GM18499 (cell line): ENCODE measurements at regions not wholly inside any gene's neighbourhood (a gene's known extent, or its start where the extent isn't known, plus 50 kb on each side); places are given as distances from the start of the nearest gene placed in this dataset.

Experiments used
- ATAC-seq: cut with Tn5 transposase; IDR thresholded peaks from one replicate; pipeline ENCODE4 v1.9.1; 2021; ENCODE audit warnings: moderate number of reproducible peaks; ENCODE audit not compliant: insufficient read depth, unreplicated experiment

DNA sequence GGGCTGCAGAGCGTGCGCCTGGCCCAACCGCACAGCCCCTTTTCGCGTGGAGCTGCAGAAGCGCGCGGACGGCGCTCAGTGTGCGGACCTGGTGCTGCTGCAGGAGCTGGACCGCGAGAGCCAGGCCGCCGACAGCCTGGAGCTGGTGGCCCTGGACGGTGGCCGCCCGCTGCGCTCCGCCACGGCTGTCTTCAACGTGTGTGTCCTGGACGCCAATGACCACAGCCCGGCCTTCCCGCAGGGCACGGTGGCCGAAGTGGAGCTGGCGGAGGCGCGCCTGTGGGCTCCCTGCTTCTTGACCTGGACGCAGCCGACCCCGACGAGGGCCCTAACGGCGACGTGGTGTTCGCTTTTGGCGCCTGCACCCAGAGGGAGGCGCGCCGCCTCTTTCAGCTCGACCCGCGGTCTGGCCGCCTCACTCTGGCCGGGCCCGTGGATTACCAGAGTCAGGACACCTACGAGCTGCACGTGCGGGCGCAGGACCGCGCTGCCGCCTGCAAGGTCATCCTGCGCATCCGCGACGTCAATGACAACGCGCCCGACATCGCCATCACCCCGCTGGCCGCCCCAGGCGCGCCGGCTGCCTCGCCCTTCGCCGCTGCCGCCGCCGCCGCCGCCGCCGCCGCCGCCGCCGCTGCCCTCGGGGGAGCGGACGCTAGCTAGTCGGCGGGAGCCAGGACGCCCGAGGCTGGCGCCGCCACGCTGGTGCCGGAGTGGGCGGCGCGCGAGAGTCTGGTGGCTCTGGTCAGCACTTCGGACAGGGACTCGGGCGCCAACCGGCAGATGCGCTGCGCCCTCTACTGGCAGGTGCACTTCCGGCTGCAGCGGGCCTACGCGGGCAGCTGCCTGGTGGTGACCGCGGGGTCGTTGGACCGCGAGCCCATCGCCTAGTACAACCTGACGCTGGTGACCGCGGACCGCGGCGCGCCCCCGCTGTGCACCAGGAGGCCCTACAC, 172.2 kb downstream of the OLFM4 start:
- ATAC-seq = no peak

DNA sequence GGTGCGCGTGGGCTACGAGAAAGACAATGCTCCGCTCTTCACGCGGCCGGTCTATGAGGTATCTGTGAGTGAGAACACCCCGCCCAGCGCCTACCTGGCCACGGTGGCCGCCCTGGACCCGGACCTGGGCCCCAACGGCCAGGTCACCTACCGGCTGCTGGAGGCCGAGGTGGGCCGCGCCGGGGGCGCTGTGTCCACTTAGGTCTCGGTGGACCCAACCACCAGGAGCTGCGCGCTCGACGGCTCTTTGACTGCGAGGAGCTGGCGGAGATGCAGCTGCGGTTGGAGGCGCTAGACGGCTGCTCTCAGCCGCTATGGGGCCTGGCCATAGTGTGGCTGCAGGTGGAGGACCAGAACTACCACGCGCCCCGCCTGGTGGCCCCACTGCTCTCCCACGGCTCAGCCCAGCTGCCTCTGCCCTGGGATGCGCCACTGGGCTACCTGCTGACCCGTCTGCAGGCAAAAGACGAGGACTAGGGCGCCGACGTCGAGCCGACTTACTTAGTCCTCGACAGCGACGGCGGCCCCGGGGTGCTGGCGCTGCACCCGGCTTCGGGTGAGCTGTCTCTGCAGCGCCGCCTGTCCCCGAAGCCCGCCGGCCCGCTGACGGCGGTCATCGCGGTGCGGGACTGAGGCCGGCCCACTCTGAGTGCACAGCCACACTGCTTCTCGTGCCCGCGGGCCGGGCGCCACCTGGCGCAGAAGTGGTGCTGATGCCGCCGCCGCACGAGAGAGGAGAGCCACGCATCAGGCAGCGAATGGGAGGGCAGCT, 173.0 kb downstream of the OLFM4 start:
- no peak for ATAC-seq

DNA sequence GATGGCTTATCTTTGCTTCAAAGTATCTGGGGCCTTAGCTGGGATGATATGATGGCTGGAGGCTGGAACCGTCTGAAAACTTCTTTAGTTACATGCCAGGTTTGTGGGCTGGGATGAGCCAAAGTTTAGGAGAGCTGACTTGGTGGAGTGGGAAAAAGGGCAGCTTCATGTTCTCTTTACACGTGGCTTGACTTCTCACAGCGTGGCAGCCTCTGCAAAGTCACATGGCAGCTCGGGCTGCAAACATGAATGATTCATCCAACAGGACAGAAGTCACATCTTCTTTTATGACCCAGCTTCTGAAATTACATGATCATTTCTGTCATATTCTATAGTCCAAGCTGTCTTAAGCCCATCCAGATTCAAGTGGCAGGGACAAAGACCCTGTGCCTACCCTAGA, 176.0 kb downstream of the OLFM4 start:
- ATAC-seq = no peak

DNA sequence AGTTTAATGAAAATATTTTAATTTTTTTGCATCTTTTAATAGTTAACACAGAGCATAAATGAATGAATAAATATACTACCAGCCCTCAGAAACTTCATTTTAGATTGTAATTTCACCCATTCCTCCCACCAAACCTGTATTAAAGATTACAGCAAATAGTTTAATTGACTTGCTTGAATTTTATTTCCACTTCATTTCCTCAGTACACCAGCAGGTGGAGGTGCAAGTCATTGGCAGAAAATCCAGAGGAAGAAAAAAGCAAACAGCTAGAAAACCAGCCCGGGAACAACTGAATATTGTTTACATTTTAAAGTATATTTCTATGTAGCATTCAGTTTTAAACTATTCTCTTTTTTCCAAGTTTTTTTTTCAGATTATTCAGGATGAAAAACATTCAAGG, 177.8 kb downstream of the OLFM4 start:
- no peak for ATAC-seq

DNA sequence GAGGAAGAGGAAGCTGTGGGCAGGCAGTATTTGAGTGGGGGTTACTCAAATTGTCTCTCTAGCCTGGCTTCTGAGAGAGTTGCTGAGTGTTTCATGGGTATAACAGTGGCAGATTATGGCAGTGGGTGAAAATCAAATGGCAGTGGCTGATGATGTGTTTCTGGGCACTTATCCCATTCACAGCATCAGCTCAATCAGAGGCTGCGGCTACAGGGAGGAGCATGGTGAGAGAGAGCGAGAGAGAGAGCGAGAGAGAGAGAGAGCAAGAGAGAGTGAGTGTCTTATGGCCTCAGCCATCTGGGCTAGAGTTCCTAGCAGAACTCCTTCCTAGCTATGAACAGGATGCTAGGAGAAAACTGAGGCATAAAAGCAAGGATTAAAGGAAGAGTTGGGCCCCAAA, 178.9 kb downstream of the OLFM4 start:
- ATAC-seq = no peak

DNA sequence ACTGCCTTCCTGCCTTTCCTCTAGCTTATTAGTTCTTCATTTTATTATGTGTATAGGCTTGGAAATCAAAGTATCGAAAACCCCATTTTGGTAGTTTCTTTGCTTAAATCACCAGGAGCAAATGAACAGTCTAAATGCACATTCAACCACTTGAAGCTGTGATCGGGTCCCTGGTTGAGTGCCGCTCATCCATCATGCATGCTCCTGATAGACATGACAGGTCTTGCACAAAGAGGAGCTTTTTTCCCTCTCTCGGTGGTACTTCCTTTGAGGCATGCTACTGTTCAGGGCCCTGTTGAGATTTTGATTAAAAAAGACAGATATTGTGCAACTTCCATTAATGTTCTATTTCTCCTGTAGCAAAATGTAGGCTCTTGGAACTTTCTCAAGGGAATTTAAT, 185.8 kb downstream of the OLFM4 start:
- ATAC-seq = no peak

DNA sequence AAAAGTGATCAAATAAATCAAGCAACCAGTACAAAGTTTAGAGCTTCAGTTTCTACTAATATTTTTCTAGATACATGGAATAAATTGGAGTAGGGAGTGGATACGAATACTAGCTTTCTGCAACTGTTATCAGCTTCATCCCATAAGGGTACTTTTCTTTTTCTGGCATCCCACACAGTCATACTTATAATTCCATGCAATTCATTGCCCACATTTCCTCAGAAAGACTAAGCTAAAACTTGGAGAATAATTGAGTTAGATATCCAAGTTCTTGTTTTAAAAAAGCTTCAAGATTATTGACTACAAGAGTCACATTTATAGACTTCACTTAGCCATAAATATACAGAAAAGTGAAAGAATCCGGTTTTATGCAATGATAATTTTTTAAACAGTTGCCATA, 186.9 kb downstream of the OLFM4 start:
- ATAC-seq = no peak

DNA sequence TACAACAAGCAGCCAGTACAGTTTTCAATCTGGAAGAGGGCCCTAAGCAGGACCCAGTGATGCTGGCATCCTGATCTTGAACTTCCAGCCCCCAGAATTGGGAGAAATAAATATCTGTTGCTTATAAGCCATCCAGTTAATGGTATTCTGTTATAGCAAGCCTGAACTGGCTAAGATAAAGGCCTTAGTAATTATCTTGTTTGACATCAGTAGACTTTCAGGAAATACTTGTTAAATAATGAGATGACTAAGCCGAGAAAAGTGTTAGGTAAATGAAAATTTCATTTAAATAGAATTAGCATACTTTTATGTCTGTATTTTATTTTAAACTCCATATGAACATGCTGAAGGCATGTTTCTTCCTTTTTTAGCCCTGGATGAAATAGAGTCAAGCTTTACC, 188.2 kb downstream of the OLFM4 start:
- ATAC-seq = no peak

DNA sequence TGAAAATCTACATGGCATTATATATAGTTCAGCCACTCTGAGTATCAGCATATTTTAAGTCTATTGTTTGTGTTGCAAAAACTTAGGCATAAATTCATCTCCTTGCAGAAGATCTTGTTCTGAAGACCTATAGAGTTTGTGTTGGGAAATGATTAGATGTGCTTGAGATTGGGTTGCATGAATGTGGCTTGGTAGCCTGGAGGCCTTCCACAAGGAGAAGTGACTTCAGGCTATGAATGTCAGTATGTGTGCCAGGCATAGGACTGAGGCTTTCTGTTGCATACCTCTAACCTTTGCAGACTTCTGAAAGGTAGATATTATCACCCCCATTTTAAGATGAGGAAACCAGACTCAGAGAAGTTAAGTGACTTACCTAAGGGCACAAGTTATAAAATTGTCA, 188.6 kb downstream of the OLFM4 start:
- ATAC-seq = no peak

DNA sequence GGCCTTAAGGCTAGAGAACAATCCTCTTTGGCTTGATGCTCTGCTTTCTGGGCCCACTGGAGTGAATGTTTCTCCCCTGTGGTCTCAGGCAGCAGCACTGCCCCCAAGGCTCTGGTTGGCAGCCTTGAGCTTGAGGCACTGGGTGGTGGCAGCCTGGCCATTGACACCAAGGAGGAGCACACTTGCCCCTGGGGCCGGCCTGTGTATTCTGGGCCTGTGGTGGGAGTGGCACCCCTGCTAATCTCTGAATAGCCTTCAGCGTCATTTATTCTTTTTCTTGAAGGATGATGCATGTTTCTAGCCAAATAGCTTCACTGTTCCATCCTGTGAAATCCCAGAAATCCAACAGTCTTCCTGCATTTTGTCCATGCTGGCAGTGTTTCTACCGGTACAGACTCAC, 191.4 kb downstream of the OLFM4 start:
- no peak for ATAC-seq

DNA sequence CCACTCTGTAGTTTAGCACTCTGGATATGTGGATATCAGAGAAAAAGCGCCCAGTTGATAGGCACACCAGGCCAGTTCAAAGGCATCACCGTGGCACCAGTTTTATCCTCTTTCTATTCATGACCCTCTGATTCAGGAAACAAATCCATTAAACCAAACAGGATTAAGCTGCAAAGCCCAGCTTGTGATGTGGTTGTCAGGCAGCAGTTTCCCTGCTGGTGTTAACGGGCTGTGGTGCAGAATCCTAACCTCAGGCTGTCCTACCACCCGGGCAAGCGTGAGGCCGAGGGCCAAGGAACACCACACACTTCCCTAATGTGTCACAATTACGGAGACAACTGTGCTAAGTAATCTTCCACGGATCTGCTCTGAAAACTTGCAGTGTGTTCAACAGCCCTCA, 209.1 kb downstream of the OLFM4 start:
- no peak for ATAC-seq

DNA sequence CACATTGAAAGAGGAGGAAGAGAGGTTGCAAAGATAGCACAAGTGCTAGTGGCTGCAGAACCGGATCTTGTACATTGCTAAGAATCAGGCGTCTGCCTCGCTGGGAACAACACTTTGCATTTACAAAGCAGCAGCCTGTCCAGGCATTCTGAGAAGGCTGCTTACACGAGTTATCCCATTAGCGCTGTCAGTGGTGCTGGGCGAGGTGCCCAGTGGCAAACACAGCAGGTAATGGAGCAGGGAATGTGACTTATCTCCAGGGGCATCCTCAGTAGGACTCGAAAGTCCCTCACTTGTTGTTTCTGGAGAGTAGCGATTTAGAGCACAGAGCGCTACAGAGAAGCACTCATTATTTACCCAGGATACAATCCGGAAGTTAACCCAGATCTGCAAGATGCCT, 209.6 kb downstream of the OLFM4 start:
- ATAC-seq = no peak

DNA sequence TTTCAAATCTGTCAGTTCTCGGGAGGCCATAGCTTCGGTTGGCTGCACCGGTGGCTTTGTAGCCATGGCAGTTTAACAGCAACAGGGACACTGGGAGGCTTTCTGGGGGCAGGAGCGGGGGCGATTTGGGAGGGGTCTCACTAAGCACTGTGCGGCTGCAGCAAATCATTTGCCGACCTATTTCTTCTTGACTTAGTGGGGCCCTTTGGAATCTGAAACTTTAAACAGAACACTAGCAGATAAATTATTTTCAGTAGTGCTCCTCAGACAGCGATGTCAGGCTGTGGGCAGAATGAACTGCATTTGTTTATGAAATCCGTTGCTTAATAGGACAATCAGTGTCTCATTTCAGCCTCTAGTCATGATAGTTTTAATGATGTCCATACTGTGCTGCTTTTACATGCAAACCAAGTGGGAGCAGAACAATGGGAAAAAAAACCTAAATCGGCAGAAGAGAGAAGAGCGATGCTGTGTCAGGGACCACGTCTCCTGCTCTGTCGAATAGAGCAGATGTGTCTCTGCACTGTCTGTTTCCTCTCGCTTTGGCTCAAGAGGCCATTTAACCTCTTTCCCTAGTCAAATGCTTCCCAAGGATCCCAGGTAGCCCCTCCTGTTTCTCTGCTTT, 211.9 kb downstream of the OLFM4 start:
- ATAC-seq = no peak

DNA sequence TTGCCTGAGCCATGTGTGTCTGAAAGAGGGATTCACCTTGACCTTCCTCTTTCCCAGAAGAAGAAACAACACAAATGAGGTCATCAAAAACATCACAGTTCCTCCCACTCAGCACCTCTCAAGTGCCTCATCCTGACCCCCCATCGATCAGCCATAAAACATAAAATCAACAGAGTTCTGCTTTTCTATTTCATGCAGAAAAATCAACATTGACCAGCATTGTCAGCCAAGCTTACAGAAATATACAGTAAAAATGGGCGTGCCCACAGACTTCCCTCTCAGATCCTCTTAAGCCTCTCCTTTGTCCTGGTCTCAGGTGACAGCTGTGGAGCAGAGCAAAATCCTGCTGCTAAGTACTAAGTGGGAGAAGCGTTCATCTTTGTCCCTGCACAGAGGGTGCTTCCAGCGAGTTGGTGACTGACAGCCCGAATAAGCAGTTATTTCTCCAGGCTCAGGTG, 213.3 kb downstream of the OLFM4 start:
- no peak for ATAC-seq

DNA sequence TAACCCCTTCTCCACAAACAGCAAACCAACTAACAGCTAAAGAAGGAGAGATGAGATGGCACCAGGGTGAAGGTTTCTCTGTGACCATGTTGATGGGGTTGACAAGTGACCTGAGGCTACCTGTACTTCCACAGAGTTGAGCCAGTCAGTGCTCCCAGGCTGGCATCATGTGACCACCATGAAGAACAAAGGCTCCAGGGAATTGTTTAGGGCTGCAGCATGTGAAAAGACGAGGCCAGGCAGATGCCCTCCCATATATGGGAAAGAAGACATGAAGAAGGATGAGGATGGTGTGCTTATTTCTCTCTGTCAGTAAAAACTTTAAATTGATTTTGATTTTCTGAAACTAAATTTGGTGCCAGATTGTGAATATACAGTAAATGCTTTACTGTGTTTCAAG, 220.6 kb downstream of the OLFM4 start:
- no peak for ATAC-seq

DNA sequence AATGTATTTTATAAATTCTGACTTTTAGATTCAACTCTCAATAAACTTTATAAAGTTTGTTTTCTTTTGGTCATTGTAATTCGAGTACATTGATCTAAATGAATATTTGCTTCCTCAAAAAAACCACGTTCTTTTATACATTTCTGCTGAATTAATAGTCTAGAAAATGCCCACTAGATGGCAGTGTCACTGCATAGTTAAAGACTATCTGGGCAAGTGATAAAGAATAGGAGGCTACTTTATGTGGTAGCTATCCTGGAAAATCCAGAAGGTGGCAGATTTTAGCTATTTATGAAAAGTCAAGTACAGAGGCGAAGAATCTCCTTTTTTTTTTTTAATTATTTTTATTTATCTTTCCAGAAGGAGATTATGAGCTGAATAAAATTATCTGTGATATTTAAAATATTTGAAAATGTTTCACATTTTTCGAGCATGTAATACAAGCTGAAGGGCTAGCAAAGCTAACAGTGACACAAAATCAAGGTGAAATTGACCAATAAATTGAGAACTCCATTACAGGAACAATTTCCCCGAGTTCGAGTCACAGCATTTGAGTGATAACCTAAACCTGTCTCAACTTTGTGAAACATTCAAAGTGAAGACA, 221.8 kb downstream of the OLFM4 start:
- ATAC-seq = peak; percentile 86

DNA sequence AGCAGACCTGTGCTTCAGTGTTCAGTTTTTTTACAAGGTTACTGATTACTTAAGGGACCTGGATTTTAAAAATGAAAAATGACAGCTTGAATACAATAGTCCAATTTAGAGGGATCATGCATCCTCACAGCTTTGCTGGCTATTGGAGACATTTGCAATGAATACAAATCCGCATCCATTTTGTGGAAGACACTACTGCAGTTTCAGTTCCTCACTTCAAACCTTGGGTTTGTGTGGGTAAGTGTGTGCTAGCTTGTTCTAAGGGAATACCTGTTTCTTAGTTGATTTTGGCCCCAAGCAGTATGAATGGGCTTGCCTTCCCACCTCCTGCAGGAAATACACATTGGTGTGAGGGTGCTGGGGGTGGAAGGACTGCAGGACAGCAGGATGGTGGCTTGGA, 222.4 kb downstream of the OLFM4 start:
- ATAC-seq = no peak

DNA sequence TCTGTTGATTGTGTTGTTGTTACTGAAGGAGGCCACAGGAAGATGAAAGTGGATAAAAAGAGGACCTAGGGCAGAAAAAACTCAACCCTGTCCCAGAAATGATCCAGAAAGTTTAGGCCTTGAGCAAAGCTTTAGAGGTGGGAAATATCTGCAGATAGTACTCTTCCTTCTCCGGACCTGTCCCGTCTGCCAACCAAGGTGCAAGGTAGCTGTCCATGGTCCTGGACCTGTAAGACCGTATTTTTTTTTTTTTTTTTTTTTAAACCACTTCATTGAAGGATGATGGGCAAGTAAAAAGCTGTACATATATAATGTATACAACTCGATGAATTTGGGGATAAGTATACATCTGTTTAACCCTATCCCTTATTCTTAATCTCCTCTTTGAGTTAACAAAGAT, 225.9 kb downstream of the OLFM4 start:
- no peak for ATAC-seq

DNA sequence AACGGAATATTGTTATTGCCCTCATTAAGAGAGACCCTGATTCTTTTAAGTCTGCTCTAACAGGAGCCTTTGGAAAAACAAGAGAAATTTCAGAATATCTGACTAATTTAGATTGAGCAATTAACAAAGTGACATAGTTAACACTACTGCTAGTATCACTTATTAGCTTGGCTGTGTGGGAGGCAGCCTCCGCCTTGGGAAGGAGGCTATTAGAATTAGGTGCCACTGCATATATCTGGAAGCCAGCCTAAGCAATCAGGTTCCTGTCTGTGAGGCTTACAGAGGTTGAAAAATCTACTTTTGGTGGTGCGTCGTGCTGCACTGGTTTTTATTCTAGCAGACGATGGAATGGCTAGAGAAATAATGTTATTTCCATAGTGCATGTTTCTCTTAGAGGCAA, 227.2 kb downstream of the OLFM4 start:
- no peak for ATAC-seq

DNA sequence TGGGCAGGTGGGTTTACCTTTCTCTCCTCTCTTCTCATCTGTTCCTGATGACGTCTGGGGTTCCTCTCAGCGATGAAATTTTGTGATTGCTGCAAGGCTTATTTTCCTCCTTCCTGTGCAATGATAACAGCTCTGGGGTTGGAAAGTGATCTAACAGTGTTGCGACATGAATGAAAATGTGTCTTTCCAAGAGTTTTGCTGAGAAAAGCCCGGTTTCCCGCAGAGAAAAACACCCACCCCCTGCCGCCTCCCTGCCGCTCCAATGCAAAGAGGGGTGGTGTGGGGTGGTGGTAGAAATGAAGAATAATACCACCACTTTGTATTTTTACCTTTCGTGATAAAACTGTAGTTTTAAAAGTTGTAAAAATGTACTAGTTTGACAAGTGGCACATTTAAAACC, 232.0 kb downstream of the OLFM4 start:
- ATAC-seq = no peak
